HG03439 (cell line): ENCODE measurements at regions not wholly inside any gene's neighbourhood (a gene's known extent, or its start where the extent isn't known, plus 50 kb on each side); places are given as distances from the start of the nearest gene placed in this dataset.
"Not testable (repeated sequence)": the region's sequence is repeated elsewhere in the genome, so short reads cannot be mapped to it uniquely, and the experiment has no call there.

ENCODE experiments used
- ATAC-seq: cut with Tn5 transposase; IDR thresholded peaks from one replicate; pipeline ENCODE4 v1.9.1; 2021; ENCODE audit warnings: mild to moderate bottlenecking, moderate library complexity; ENCODE audit not compliant: unreplicated experiment

DNA sequence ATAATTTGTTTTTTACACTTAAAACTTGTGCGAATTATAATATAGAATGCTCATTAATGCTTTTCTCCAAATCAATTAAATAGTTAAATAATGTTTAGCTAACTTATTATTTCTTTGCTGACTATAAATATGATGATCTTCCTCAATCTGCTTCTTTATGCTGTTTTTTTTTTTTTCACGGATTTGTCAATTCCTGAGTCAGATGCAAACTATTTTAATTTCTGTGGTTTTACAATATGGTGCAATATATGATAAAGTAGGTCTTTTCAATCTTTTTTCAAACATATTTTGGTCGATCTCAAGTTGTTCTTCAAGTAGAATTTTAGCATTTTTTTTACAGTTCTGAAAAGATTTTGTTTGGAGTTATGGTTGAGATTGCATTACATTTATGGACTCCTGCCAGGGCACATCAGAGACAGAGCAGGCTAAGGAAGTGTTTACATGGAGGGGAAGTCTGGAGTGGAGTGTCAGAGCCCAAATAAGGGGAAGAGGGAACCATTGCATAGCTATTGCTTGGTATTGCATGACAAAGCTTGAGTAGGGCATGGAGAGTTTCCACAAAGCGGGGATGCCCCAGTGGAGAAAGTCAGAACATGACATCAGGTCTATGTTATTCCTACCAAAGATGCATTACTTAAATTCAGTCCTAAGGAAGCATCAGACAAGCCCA lies 204.4 kb downstream of the OTUD1 start:
- no peak for ATAC-seq

DNA sequence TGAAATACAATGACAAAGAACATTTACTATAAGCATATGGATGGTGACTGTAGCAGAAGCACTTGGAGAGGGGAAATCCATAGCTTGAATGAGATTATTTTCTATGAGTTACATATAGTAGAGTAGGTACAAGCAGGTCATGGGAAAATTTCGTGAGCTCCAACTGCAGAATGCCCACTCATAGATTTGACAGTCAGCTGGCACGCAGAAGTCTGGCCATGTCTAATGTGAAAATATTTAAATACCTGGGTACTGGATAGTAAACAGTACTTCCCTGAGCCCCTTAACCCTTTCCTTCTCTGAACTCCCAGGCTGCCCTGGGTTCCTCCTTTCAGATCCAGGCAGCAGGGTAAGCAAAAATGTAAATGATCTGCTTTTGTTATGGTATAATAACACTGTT lies 209.7 kb downstream of the OTUD1 start:
- ATAC-seq, result no peak

DNA sequence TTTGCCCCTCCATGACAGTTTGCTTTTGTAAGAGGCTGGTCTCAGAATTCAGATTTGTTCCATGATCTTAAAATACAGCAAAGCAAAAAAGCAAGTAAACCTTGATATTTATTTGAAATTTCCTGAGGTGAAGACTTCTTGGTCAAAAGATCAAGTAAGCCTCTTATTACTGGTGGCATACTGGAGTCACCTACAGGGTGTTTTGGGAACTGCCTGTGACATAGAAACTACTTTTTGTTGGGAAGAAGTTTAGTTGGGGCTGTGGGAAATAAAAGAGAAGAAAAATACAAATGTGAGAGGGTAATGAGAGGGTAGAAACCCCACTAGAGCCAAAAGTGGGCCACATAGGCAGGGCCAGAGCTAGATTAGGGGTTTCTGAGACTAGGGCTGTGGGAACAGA lies 217.9 kb downstream of the OTUD1 start:
- ATAC-seq, result no peak

DNA sequence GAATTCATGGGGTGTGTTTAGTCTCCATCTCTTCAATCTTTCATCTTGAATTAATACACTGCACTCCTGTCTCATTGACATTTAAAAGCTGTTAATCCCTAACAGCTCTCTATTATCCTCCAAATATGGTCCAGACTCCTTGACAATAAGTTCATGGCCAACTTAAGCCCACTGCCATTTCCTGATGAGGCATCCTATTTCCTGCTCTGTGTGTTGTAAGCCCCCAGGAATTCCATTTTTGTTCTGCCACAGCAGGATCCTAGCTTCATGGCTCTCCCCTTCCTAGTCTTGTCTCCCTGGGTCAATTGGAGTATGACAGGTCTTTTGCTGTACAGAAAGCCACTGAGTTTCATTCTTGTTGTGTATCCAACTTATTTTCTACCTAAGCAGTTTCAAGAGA lies 218.8 kb downstream of the OTUD1 start:
- ATAC-seq, result no peak

DNA sequence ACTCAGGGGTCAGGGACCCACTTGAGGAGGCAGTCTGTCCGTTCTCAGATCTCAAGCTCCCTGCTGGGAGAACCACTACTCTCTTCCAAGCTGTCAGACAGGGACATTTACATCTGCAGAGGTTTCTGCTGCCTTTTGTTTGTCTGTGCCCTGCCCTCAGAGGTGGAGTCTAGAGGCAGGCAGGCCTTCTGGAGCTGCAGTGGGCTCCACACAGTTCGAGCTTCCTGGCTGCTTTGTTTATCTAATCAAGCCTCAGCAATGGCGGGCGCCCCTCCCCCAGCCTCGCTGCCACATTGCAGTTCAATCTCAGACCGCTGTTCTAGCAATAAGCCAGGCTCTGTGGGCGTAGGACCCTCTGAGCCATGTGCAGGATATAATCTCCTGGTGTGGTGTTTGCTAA lies 233.0 kb downstream of the OTUD1 start:
- not testable (repeated sequence) for ATAC-seq

DNA sequence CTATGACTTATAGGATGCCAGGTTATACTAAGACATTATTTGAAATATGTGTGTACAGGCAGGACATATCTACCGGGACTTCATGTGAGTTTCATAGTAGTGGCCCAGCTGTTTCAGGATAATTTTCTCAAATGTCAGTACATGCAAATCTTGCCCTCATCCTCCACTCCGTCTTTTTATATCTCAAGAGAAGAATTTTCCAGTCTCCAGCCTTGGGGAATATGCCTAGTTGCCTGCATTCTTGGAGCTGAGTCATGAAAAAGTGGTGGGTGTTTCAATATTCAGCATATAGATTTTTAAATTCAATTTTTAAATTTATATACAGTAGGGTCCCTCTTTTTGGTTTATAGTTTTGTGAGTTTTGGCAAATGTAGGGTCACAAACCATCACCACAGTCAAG lies 236.7 kb downstream of the OTUD1 start:
- ATAC-seq, result no peak

DNA sequence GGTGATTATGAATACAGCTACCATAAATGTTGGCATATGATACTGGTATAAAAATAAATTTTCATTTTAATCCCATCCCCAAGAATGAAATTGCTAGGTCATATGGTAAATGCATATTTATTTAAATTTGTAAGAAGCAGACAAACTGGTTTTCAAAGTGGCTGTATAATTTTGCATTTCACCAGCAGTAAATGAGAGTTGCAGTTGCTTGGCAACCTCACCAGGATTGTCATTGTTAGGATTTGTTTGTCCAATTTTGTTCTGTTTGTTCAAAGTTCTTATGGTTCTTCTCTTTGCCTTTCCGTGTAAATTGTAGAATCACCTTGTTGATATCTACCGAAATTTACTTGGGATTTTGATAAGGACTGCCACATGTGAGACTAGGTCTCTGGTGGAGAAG lies 237.4 kb downstream of the OTUD1 start:
- no peak for ATAC-seq

DNA sequence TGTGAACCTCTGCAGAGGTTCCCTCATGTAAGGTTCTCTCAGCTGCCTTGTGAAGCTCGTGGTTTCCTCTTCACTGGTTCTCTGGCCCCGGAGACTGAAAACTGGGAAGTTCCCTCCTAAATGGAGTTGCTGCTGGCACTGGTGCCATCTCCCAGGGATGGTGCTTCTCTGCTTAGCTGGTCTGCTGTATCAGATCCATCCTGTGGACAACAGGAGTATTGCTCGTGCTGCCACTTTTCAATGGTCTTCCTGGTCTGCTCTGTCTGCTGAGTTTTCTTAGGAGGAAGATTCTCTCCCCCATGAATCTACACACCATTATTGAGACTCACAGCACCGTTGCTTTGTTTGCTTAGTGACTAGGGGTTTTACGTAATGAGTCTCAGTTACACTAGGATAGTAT lies 247.8 kb downstream of the OTUD1 start:
- ATAC-seq, result no peak

DNA sequence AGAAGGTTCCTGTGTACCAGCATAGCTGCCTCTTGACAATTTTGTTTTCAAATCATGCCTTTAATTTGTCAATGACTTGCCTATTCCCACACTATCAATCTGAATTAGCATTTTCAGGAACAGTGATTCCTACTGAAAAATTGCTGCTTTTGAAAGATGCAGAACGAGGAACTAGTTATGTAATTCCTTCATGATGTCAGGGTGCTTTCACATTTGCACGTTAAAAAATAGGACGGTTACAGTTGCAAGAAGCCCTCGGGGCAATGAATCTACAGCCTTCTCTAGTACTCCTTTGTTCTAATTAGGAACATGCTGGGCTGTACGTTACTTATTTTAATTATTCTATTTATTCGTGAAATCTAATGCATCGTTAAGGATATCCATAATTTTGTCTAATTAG lies 253.9 kb downstream of the OTUD1 start:
- ATAC-seq, result no peak

DNA sequence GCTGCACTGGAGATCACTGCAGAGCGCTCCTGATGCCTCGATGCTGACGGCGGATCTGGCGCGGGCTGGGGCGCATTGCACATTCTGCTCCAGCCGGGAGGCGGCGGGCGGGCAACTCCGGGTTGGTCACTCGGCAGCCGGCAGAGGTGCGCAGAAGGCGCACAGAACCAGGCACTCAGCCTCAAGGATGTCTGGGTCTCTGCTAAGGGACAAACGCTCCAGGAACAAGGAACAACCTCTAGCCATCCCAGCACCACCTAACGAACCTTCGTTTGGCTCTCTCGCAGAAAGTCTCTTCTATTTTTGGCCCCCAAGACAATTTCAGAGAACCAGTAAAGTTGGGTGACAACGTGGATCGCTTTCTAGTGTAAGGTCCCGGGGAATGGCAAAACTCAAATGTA lies 254.6 kb downstream of the OTUD1 start:
- no peak for ATAC-seq

DNA sequence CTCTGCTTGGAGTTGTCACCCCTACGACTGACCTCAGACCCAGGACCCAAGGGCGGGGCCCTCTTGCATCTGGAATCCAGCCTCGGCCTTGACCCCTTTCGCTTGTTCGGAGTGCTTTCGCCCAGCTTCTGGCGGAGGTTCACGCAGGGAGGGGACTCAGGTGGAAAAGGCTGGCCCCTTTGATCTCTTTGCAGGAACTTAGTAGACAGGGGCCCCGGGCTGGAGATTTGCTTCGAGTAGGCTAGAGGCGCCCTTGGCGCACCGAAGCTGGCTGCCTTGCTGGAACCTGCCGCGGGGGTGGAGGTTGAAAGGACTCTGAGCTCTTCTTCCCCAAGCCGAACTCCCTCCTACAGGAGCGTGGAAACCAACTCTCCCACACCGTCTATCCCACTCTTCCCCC lies 255.1 kb downstream of the OTUD1 start:
- no peak for ATAC-seq

DNA sequence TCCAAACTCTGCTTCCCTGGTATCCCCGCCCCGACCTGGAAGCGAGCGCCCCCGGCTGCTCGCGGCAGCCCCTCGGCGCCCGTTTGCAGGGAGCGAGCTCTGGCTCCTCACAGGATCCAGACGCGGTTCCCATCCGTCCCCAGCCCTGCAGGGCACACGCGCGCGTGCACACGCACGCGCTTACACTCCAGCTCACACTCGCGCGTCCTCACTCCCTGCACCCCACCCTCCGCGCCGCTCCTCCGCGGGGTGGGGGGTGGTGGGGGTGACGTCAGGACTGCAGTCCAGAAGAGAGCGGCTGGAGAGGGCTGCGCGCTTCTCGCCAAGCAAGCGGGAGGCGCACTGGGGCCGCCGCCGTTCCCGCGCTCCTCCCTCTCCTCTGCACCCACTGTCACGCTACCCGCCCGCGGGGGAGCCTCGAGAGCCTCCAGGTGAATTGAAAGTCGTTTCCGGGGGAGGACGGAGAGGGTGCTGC lies 255.6 kb downstream of the OTUD1 start:
- no peak for ATAC-seq

DNA sequence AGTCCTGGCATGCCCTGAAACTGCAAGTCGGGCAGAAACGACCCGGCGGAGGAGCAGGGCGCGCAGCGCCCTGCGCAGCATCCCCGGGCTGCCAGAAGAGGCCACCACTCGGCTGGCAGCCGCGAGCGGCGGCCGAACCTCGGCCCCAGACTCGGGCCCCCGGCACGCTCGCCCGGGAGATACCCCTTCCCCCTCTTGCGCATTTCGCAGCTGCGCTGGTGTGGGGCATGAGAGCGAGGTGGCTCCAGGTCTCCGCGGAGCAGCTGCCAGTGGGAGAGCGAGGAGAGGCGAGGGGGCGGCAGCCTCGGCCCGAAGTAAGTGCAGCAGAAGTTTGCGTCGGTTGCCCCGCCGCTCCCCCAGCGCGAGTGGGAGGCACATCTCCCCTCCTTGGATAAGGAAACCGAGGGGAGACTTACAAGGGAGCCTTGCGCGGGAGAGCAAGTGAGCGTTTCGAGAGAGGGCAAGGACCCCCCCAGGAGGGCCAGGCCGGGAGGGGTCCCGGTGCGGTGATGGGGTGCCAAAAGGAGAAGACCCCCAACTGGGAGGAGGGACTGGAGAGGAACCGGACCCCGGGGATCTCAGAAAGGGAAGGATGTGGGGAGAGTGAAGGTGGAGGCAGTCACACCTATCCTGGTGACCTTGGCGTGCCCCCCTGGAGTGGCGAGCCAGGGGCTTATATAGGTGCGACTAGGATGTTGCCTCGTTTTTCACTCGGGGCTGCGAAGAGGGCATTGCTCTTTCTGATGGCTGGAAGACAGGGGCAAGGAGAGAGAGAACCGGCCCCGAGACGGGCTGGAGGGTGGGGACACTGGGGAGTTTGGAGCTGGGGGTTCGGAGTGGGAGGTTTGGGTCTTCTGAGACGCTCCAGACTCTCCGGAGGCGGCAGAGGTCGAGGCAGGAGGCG lies 256.3 kb downstream of the OTUD1 start:
- ATAC-seq, result no peak

DNA sequence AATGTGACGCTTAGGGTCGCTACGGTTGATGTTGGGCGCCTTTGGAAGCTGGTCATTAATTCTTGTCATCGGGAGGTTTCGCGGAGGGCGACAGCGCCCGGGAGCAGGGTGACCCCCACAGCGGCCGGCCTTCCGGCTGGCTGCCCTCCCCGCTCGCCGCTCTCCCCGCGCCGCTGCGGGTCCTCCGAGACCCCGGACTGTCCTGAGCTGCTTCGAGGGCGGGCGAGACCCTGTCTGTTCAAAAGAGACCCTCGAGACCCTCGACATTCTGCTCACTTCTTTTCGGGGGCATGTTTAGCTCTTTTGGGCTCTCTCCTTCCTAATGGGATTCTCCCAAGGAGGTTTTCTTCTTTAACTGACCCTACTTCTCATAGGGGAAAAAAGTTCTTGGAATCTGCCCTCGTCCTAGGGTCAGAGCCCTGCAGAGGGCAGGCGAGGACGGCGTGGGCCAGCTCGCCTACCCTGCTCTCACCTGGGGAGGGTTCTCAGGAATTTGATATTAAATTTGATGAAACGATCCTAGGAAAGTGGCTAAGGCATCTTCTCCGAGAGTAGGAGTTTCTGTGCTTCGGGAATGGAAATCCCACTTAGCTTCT lies 257.0 kb downstream of the OTUD1 start:
- ATAC-seq, result no peak

DNA sequence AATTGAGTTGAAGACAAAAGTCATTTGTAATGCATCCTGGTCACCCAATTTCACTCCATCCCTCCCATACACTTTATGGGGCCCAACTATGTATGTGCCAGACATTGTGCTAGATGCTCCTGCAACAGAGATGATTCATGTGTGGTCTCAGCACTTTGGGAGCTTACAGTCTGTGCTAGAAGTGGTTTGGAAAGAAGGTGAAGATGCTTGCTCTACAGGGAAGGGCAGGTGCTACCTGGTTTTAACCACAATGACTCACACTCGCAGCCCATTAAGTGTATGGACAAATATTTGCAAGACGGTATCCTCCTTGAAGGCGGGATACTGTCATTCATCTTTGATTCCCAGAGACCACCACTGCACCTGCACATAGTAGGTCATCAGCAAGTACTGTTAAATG lies 257.6 kb downstream of the OTUD1 start:
- ATAC-seq, result no peak

DNA sequence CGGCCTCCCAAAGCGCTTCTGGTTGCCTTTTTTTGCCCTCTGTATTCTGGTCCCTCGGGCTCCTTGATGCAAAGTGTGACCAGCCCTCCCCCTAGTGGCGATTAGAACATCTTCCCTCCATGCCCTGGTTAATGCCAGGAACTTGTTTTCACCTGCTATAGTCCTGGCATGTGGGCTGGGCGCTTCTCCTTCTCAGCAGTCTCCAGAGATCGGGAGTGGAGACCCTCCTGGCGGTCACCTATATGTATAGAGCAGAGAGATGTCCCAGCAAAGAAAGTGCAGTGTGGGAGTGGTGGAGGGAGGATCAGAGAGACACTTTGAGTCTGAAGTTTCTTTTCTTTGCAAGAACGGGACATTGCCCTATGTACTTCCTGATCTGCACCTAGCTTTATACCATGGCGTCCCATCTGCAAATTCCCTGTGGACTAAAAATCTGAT lies 264.1 kb downstream of the OTUD1 start:
- ATAC-seq, result peak; percentile 97

DNA sequence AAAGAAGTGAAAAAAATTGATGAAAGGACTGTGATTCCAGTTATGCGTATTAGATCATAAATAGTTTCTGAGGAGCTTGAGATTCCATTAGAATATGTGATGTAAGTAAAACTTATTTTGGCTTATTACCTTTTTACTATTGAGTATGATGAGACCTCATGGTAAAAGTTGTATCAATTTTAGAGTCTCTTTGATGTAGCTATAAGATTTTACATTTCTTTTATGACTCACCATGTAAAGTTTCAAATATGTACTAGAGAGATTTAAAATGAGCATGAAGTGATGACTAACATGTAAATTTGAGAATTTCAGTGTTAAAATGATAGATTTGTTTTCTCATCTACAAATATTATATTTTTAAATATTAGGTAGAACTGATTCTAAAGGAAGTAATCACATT lies 276.5 kb downstream of the OTUD1 start:
- ATAC-seq, result no peak

DNA sequence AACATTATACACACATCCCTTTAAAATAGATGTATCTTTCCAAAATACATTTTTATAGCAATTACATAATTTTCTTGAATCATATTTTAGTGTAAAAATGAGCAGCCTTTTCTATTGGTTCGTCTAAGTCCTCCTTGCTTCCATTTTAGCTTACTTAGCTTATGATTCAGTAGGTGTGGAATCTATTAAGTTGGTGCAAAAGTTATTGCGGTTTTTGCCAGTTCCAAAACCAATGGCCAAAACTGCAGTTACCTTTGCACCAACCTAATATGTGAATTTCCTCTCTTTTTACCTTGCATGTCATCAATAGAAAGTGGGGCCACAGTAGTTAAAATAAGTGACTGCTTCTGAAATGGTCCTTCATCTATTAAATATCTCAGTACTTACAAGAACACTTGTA lies 279.0 kb downstream of the OTUD1 start:
- no peak for ATAC-seq

DNA sequence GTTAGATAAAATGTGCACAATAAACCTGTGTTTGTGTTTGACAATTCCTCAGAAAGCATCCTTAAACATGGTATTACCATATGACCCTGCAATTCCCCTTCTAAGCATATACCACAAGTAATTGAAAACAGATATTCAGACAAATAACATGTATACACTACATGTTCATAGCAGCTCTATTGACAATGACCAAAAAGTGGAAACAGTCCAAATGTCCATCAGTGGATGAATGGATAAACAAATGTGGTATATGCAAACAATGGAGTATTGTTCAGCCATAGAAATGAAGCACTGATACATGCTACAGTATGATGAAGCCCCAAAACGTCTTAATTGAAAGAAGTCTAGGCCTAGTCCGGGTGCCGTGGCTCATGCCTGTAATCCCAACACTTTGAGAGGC lies 280.1 kb downstream of the OTUD1 start:
- ATAC-seq, result no peak

DNA sequence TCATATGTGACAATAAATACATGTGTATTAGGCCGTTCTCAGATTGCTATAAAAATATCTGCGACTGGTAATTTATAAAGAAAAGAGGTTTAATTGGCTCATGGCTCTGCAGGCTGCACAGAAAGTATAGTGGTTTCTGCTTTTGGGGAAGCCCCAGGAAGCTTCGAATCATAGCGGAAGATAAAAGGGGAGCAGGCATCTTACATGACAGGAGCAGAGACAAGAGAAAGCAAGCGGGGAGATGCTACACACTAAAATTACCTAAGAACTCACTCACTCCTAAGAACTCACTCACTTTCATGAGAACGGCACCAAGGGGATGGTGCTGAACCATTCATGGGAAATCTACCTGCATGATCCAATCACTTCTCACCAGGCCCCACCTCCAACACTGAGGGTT lies 284.9 kb downstream of the OTUD1 start:
- no peak for ATAC-seq

DNA sequence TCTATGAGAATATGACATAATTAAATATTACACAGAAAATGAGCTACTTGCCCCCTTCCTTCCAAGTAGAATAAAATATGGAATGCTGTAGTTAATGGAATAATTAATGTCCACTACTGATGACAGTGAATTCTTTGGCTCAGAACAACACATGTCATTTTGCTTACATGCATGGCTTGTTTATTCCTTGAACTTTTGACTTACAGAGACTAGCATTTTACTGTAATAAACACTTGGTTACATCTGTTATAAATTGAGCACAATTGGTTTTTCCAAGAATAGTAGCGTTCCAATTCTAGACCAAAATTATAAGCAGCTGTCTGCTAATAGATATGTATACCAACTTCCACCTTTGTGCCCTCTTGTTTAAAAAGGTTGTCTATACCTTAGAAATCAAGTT lies 286.7 kb downstream of the OTUD1 start:
- ATAC-seq, result no peak

DNA sequence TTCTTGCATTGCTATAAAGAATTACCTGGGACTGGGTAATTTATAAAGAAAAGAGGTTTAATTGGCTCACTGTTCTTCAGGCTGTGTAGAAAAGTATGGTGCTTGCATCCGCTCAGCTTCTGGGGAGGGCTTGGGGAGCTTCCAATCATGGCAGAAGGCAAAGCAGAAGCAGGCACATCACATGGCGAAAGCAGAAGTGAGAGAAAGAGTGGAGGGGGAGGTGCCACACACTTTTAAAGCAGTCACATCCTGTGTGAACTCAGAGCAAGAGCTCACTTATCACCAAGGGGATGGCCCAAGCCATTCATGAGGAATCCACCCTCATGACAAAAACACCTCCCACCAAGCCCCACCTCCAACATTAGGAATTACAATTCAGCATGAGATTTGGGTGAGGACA lies 303.5 kb downstream of the OTUD1 start:
- peak; percentile 89 for ATAC-seq
